CD1c-positive myeloid dendritic cell (primary cell): ENCODE measurements at regions not wholly inside any gene's neighbourhood (a gene's known extent, or its start where the extent isn't known, plus 50 kb on each side); places are given as distances from the start of the nearest gene placed in this dataset.

ENCODE experiments used
- DNase-seq: peaks from one replicate; pipeline ENCODE4 v3.0.0-alpha.2; 2016; ENCODE audit errors: extremely low spot score

DNA sequence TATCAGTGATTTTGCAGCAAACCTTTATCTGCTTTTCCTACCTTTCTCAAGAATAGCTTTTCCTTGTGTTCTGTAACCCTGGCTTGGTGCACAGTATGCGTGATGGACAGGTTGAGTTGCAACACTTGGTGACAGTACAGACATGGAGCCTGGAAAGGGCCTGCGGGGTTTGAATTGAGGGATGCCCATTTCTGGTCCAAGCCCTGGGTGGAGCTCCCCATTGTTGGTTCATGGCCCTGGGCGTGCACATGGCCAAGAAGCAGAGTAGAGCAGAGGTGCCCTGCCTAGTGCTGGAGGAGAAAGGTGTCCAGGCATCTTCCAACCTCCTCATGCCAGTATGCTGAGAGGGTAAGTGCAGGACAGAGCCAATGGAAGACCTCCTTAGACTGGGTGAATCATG lies 106.6 kb upstream of the MKLN1 start:
- no peak for DNase-seq

DNA sequence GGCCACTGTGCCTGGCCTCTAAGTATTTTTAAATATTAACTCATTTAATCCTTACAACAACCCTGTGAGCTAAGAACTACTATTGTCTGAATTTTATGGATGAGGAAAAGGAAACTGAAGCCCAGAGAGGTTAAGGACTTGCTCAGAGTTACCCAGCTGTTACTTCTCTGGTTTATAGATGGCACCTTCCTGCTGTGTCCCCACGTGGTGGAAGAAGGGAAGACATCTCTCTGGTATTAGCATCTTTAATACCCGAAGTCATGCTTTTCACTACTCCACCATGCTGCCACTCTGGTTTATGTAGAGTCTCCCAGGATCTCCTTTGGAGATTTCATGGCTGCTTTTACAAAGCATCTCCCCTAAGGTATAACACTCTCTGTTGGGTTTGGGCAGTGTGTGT lies 105.5 kb upstream of the MKLN1 start:
- no peak for DNase-seq

DNA sequence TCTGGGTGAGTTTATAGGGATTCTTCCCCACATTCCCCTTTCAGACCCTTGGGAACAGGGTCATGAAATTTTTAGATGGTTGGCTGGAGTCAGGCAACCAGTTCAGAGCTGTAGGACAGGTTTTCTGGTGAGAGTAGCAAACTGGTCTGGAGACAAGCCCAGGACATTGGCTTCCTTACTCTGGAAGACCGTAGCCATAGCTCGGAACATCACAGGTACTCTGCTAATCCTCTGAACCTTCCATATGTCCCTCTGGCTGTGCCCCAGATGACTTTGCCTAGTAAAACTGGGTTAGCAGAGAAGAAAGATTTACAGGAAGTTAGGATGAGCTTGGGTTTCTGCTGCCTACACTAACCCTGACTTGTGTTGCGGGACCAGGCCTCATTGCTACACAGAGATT lies 104.5 kb upstream of the MKLN1 start:
- no peak for DNase-seq

DNA sequence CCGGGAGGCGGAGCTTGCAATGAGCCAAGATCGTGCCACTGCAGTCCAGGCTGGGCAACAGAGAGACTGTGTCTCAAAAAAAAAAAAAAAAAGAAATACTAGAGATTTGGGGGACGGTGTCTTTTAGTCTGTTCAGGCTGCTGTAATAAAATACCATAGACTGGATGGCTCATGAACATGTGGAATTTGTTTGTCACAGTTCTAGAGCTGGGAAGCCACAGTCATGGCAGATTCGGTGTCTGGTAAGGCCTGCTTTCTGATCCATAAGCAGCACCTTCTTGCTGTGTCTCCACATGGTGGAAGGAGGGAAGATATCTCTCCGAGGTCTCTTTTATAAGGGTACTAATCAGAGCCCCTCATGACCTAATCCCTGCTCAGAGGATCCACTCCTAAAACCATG lies 102.7 kb upstream of the MKLN1 start:
- DNase-seq, result no peak

DNA sequence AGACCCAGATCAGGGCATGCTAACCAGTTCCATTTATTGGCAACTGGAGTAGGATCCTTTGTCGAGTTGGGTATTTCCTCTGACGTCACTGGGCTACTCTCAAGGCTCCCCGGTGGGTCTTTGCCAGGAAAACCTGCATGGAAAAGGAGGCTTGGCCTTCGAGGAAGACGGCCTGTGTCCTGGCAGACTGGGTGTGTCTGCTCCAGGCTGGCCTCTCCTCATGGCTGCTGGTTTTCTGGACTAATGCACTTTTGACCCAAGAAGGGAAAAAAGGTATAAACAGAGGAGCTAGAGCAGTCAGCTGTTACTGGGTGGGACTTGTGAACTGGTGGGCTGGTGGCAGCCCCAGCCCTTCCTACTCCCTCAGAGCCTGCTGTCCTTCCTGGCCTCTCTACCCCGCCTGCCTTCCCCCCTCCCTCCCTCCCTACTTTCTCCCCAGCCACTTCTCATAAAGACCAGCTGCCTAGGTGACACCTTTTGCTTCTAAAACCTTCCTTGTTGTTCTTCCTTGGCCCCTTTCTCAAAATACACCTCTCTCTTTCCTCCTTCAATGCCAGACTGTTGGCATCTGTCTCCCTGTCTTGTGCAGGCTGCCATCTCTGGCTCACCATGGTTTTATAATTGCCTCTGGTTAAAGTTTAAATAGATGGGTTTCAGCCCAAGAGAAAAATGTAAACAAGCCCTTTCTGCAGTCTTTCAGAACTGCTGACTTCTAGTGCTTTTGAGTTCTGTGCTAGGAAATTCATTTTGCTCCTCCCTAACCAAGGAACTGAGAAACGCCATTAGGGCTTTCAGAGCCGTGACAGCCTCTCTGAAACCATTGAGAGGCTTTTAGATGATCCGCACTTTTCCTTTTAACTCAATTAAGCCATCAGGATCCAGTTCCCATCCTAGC lies 101.8 kb upstream of the MKLN1 start:
- DNase-seq, result no peak

DNA sequence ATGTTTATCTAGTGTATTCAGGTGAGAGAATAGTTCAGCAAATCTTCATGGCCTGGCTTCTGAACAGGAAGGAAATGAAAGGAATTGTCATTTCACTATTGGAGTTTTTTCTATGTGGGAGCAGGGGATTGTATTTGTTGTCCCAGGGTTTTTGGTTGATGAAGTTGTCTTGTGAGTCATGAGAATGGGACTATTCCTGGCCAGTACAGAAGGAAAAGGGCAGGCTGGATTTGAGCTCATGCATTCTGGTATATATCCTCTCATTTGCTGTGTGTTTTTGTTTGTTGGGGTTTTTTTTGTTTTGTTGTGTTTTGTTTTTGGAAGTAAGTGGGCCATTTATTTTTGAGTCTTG lies 101.2 kb upstream of the MKLN1 start:
- no peak for DNase-seq

DNA sequence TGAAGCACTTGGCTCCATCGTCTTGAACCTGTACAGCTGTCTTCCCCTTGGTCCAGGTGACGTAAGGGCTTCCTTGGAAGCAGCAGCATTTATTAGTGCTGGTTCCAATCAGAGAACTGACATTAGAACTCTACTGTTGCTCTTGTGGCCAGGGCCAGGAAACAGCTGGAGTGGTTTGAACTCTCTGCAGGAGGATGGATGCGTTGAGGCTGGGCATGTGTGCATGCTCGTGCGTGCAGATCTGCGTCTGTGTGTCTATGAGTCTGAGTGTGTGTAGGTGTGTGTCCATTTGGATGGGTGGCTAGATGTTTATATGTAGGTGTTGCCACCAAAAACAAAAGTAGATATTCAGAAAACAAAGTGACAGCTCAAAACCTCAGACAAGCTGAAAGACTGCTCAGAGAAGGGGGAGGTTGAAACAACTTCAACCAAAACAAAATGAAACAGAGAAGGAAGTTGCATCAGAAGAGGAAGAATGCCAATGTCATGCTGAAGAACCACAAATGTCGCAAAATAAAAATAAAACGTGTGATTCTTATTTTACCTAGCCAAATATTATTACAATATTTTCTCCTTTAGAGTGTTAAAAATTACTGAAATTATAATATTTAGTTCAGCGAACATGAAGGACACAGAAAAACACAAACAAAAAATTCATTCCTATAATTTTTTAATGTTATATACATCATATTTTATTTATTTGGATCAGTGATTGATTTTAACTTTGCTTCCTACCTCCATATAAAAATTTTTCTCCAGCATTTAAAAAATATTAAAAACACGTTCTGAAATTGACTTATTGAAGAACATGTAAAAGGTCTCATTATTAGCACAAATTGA lies 96.1 kb upstream of the MKLN1 start:
- DNase-seq, result peak; percentile 80

DNA sequence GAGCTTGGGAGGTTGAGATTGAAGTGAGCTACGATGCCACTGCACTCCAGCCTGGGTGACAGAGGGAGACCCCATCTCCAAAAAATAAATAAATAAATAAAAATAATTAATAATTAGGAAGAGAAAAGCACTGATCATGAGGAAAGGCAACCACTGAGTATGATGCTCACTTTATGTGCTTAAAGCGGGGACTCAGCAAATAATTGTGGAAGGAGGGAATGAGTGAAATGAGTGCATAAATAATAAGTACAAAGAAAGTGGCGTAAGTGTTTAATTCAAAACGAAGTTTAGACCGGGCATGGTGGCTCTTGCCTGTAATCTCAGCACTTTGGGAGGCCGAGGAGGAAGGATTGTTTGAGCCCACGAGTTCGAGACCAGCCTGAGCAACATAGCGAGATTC lies 94.9 kb upstream of the MKLN1 start:
- no peak for DNase-seq

DNA sequence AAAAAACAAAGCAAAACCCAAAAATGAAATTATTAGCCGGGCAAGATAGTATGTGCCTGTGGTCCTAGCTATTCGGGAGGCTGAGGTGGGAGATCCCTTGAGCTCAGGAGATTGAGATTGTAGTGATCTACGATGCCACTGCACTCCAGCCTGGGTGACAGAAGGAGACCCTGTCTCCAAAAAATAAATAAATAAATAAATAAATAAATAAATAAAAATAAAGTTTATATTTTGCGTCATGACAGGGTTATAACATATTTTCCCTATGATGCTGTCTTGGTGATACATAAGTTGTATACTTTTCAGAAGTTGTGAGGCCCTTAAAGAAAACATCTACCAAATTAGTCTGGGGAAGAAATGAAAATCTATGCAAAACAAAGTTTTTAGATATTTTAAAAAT lies 94.5 kb upstream of the MKLN1 start:
- no peak for DNase-seq

DNA sequence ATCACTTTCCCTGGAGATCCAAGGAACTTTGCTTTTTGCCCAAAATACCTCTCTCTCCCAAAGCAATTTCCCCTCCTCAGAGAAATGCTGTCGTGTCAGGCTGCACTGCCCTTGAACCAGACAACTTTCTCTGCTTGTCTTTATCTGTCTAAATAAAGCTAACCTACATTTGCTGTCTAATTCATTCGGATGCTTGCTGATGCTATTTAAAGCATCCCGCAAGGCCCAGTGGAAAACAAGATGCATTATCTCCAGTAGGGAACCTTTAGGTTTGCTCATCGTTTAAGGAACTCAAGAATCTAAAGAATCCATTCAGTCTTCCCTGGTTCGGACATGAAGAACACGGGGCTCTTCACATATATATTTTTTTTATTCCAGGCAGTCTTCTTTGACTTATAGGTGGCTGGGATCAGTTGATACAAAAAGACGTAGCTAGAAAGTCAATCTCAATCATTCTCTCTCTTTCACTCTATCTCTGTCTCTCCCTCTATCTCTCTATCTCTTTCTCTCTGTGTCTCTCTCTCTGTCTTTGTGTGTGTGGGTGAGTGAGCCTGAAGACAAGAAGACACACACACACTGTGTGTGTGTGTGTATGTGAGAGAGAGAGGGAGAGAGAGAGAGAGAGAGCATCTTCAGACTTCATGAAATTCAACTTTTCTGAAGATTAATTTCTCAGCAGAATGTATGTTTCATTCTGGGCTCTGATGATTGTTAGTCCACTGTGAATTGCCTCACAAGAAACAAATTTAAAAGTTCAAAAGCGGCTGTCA lies 92.8 kb upstream of the MKLN1 start:
- DNase-seq, result no peak

DNA sequence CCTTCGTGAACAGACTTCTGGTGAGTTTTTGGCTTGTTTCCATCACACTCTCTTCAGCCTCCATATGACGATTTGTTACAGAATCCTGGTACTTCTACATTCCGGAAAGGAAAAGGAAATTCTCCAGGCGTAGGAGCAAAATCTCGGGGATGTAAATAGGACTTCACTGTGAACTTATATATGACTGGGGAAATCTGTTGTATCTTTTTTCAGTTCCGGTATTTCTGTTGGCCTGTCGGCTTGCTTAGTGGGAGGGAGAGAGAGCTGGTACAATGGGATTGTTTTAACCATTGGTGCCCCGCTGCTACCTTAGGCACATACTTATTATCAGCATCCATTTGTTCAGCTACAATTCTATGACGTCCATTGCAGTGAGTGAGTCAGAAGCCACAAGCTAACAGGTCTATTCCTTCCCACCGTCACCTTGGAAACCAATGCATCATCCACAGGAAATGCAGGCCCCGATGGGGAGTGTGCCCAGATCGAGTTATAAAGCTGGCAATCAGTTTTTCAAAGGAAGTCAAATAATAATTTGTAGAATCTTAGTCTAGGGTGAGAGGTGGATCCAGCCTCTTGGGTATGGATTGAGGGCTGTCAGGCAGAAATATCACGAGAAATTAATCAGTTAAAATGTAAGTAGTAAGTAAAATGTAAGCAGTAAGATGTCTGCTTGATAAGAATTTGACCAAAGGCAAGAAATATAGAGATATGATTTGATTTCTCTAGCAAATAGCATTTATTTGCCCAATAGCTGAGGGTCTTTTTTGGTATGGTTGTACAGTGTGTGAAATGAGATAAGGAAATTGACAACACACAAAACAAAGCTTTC lies 92.0 kb upstream of the MKLN1 start:
- DNase-seq, result peak; percentile 67

DNA sequence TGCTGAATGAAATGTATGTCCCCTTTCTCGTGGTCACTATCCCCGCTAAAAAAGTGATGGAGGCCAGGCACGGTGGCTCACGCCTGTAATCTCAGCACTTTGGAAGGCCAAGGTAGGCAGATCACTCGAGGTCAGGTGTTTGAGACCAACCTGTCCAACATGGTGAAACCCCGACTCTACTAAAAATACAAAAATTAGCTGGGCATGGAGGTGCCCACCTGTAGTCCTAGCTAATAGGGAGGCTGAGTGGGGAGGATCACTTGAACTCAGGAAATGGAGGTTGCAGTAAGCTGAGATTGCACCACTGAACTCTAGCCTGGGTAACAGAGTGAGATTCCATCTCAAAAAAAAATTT lies 91.4 kb upstream of the MKLN1 start:
- no peak for DNase-seq

DNA sequence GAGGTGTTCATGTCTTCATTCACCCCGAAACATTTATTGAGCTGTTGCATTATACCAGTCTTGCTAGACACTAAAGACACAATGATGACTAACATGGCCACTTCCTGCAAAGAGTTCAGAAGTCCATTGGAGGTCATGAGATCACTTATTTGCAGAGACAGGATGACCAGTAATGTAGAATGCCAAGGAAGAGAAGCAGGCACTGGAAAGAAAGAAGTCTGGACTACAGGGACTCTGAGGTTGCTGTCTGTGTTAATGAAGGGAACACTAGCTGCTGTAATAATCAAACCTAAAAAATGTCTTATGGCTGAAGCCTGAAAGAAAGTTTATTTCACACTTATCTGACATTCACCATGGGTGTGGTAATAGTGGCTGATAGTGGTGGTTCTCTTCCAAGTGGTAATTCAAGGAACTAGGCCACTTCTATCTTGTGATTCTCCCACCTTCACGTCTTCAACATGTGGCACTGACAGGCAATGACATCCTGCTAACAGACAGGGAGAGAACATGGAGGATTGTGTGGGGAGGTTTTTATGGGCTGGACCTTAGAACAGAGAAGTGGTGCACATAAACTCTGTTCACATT lies 89.2 kb upstream of the MKLN1 start:
- peak; percentile 73 for DNase-seq

DNA sequence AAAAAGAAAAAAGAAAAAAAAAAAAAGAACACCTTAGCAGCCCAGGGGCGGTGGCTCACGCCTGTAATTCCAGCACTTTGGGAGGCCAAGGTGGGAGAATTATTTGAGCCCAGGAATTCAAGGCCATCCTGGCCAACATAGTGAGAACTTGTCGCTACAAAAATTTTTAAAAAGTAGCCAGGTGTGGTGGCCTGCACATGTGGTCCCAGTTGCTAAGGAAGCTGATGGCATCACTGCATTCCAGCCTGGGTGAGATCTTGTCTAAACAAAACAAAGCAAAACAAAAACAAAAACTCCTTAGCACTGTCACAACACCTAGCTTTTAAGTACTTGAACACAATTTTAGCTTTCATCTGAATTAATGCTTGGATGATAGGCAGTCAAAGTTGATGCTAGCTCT lies 86.3 kb upstream of the MKLN1 start:
- no peak for DNase-seq

DNA sequence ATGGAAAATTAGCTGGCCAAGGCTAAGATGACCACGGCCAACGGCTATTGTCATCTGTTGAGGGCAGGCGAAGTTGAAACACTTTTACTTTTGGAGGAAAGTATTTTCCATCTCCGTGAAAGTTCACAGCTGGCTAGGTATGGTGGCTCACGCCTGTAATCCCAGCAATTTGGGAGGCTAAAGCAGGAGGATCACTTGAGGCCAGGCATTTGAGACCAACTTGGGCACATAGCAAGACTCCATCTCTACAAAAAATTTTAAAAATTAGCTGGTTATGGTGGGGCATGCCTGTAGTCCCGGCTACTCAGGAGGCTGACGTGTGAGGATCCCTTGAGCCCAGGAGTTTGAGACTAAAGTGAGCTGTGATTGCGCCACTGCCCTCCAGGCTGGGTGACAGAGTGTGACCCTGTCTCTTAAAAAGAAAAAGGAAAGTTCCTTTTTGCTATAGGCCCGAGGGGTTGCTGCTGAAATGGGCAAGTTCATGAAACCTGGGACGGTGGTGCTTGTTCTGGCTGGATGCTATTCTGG lies 85.5 kb upstream of the MKLN1 start:
- DNase-seq, result no peak

DNA sequence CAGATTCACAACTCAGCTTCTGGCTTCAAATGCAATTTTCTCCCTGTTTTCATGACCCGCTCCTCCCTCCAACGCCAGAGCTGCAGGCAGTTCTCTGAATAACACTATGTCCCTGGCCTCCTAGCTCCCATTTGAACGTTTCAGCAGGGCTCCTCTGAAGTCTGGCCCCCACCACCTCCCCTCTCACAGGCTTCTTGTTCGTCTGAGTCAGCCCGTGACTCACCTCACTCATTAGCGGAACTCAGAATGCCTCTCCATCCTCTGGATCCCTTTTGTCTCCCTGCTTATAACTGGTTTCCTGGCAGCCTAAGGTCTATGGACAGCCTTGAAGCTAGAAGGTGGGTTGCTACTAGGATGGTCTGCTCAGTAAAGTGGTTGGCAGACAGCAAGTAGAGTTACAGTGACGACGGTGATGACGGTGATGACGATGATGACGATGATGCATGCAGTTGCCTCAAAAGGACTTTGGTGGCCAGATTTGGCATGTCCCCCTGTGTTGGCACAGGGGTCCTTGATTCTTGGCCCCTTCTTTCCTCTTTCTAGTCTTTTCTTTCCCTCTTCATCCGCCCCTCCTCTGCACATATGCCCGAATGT lies 83.3 kb upstream of the MKLN1 start:
- no peak for DNase-seq

DNA sequence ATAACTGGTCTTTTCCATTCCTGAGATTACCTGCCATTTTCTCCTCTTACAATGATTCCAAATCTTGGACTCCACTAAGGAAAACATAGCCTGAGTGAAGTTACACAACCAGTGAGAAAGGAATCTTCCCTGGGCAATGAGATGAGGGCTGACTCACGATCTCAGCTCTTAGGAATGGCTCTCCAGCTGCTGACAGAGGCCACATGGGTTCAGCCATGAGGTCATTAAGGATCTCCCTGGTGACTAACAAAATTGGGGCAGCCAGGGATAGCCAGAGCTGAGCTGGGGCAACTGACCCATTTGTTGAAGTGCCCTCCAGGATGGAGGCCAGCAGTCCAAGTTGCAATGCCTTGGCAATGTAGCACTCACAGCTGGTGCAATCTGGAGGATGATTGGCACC lies 78.7 kb upstream of the MKLN1 start:
- no peak for DNase-seq

DNA sequence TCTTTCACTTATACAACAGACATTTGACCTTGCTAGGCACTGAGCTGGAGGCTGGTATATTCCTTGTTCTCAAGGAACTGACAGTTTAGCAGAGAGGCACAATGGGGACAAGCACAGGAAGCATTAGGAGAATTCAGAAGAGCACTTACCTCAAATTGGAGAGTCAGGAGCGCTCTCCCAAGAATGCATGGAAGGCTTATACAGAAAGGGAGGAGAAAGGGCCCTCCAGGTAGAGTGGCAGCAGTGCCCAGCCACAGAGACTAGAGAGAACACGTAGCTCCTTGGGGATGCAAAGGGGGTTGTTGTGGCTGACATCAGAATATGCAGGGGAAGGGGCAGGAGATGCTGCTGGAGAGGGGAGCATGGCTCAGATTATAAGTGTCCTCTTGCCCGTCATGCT lies 78.2 kb upstream of the MKLN1 start:
- no peak for DNase-seq

DNA sequence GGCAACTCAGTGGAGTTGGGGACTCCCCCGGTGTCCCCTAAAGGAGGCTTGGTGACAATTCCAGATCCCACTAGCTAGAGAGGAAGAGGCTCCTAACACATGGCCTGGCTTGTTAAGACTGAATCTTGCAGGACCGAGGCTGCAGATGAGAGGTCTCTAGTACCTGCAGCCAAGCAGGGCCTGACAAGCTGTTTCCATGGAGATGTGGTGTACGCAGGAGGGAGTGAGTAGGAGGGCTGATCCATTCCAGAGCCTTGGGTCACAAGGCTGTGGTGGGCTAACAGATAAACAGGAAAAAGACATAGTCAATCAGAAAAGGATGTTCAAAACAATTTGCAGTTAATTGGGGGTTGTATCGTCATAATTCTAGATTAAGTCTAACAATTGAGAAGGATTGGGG lies 77.3 kb upstream of the MKLN1 start:
- DNase-seq, result no peak

DNA sequence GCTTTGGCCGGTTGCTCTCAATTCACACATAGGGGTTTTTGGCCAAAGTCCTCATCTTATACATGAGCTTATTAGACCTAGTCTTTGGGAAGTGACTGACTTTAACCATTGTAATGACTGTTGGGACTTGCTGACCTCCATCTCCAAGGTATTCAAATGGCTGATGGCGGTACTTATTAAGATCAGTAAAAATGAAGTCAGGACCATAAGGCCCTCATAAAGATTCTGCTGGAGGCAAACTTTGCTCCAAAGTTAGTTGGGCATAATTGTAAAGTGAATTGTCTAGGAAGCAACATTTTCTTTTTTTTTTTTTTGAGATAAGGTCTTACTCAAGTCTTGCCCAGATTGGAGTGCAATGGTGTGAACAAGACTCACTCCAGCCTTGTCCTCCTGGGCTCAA lies 76.3 kb upstream of the MKLN1 start:
- DNase-seq, result no peak

DNA sequence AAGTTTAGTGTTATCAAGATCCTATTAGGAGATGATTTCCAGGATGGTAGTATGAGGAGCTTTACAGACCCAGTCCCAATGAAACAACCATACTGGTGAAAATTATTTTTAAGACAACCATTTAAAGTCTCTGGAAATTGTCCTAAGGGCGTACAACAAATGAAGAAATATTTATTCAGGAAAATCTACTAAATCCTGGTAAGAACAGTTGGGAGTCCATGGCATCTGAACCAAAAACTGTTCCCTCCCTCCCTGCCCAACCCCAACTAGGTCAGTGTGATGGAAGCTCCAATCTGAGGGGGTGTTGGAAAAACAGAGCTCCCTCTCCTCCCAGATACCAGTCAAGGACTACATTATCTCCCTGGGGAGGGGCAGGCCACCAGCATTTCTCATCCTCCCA lies 74.7 kb upstream of the MKLN1 start:
- no peak for DNase-seq
